ENCODE measurements at regions not wholly inside any gene's neighbourhood (a gene's known extent, or its start where the extent isn't known, plus 50 kb on each side); places are given as distances from the start of the nearest gene placed in this dataset.

- TF ChIP-seq EP300 (IDR thresholded peaks at IDR 0.05) = no peak
- TF ChIP-seq CTCF (IDR thresholded peaks at IDR 0.05) = no peak
Measured at GRCh38 chr1:96002969-96003964, 718.3 kb upstream of the PTBP2 start.
